DOHH2 (cell line): ENCODE measurements at regions not wholly inside any gene's neighbourhood (a gene's known extent, or its start where the extent isn't known, plus 50 kb on each side); places are given as distances from the start of the nearest gene placed in this dataset.
"Not testable (repeated sequence)": the region's sequence is repeated elsewhere in the genome, so short reads cannot be mapped to it uniquely, and the experiment has no call there.

ENCODE experiments used
- EZH2phosphoT487 ChIP-seq: fragments of 200-600 bp; sonication (generic); IDR thresholded peaks from 2 replicates; pipeline ENCODE4 v1.6.1; 2017; ENCODE audit warnings: borderline replicate concordance, mild to moderate bottlenecking, antibody characterized with exemption, low read length, moderate library complexity, mixed read lengths
- TF ChIP-seq, protein P1 (sequence below): fragments of 200-600 bp; sonication (generic); IDR thresholded peaks from one replicate; pipeline ENCODE4 v1.5.1; 2014; ENCODE audit warnings: antibody characterized with exemption, mild to moderate bottlenecking, low read depth, low read length; ENCODE audit not compliant: poor library complexity, severe bottlenecking

DNA sequence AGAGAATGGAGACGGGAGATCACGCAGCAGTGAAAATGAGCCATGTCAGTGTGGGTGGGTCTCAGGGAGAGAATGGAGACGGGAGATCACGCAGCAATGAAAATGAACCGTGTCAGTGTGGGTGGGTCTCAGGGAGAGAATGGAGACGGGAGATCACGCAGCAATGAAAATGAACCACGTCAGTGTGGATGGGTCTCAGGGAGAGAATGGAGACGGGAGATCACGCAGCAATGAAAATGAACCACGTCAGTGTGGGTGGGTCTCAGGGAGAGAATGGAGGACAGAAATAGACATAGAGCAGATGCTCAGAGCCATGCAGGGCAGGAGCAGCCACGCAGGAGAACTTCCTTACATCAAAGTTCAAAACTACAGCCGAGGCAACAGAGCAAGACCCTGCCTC, 89.8 kb upstream of the LPCAT1 start:
- TF ChIP-seq, protein P1, sequence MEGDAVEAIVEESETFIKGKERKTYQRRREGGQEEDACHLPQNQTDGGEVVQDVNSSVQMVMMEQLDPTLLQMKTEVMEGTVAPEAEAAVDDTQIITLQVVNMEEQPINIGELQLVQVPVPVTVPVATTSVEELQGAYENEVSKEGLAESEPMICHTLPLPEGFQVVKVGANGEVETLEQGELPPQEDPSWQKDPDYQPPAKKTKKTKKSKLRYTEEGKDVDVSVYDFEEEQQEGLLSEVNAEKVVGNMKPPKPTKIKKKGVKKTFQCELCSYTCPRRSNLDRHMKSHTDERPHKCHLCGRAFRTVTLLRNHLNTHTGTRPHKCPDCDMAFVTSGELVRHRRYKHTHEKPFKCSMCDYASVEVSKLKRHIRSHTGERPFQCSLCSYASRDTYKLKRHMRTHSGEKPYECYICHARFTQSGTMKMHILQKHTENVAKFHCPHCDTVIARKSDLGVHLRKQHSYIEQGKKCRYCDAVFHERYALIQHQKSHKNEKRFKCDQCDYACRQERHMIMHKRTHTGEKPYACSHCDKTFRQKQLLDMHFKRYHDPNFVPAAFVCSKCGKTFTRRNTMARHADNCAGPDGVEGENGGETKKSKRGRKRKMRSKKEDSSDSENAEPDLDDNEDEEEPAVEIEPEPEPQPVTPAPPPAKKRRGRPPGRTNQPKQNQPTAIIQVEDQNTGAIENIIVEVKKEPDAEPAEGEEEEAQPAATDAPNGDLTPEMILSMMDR = not testable (repeated sequence)
- TF ChIP-seq EZH2phosphoT487 = not testable (repeated sequence)
